ENCODE measurements at regions not wholly inside any gene's neighbourhood (a gene's known extent, or its start where the extent isn't known, plus 50 kb on each side); places are given as distances from the start of the nearest gene placed in this dataset.

DNA sequence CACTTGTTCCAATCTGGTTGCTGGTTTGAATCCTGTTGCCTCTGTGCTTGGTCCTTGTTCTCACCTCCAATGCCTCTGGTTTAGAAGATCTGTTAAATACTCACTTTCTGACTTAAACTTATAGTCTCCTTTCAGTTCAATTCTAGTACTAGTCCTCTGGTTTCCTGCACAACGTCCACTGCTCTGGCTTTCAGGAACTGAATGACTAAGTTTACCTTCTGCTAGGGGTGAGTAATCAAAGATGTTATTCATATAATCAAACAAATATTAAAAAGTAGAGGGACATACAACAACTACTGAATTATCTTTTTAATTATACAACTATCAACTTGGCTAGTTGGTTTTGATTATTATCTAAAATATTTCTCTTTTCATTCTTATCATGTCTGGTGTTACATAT is 496.4 kb upstream of the TOM1L1 start:
- TF ChIP-seq JUND (IDR thresholded peaks at IDR 0.05) = no peak
- TF ChIP-seq CTCF (IDR thresholded peaks at IDR 0.05; ENCODE audit: low read depth, low read length, missing input control) = no peak
- TF ChIP-seq RXRA (IDR thresholded peaks at IDR 0.05) = no peak
- no peak overlapping the region for H3K27ac ChIP-seq (ENCODE audit: low read depth in 1 of 2, low read length in 2 of 2)
- no peaks in the 10 kb centered on the region for H3K4me1 ChIP-seq (ENCODE audit: control insufficient read depth in 4 of 4, insufficient read depth in 4 of 4, low read length in 3 of 4)
- no peak overlapping the region for H3K9ac ChIP-seq (ENCODE audit: low read depth in 1 of 2, low read length in 2 of 2)
- no peak overlapping the region for H3K4me3 ChIP-seq (ENCODE audit: low read depth in 1 of 3, low read length in 3 of 3)
- H3K27me3 ChIP-seq (ENCODE audit: control insufficient read depth in 4 of 4, insufficient read depth in 4 of 4, low read length in 3 of 4) = no peaks in the 10 kb centered on the region
- no peaks in the 10 kb centered on the region for H3K36me3 ChIP-seq (ENCODE audit: control insufficient read depth in 4 of 4, insufficient read depth in 3 of 4, low read depth in 1 of 4, low read length in 3 of 4)
- 45% methylated on average over 1 of the region's 1 CpG for WGBS
- DNase-seq (ENCODE audit: low spot score) = no peak
- H3K9me3 ChIP-seq (ENCODE audit: control insufficient read depth in 4 of 4, low read length in 3 of 4) = no peaks in the 10 kb centered on the region

DNA sequence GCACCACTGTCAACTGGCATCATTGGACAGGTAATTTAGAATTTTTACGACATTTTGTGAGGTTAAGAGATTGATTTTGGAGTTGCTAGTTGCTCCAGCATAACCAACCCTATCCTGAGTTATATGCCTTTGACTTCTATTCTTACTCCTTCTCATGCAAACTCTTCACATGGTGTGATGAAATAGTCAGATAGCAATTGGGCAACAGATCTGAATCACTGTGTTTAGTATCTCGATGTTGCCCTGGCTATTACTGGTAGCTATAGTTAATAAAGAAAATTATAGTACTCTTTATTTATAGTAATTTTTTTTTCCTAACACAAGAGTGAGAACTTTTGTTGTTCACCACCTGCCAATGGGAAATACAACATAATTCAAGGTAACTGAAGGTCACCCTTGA is 494.8 kb upstream of the TOM1L1 start:
- Histone ChIP-seq H3K27me3 (ENCODE audit: control insufficient read depth in 4 of 4, insufficient read depth in 4 of 4, low read length in 3 of 4) (no peaks in the 10 kb centered on the region), H3K4me1 (ENCODE audit: control insufficient read depth in 4 of 4, insufficient read depth in 4 of 4, low read length in 3 of 4) (no peaks in the 10 kb centered on the region), H3K9me3 (ENCODE audit: control insufficient read depth in 4 of 4, low read length in 3 of 4) (no peaks in the 10 kb centered on the region), H3K4me3 (ENCODE audit: low read depth in 1 of 3, low read length in 3 of 3) (no peak overlapping the region), H3K27ac (ENCODE audit: low read depth in 1 of 2, low read length in 2 of 2) (no peak overlapping the region), H3K9ac (ENCODE audit: low read depth in 1 of 2, low read length in 2 of 2) (no peak overlapping the region), H3K36me3 (ENCODE audit: control insufficient read depth in 4 of 4, insufficient read depth in 3 of 4, low read depth in 1 of 4, low read length in 3 of 4) (no peaks in the 10 kb centered on the region)
- DNase-seq (ENCODE audit: low spot score) = no peak
- WGBS = 67% methylated on average over 2 of the region's 2 CpGs
- TF ChIP-seq NR2F2 (IDR thresholded peaks at IDR 0.05) (no peak), MAX (IDR thresholded peaks at IDR 0.05) (no peak), FOXA1 (IDR thresholded peaks at IDR 0.05) (no peak), YY1 (IDR thresholded peaks at IDR 0.05) (no peak), CTCF (IDR thresholded peaks at IDR 0.05; ENCODE audit: low read depth, low read length, missing input control) (no peak)

DNA sequence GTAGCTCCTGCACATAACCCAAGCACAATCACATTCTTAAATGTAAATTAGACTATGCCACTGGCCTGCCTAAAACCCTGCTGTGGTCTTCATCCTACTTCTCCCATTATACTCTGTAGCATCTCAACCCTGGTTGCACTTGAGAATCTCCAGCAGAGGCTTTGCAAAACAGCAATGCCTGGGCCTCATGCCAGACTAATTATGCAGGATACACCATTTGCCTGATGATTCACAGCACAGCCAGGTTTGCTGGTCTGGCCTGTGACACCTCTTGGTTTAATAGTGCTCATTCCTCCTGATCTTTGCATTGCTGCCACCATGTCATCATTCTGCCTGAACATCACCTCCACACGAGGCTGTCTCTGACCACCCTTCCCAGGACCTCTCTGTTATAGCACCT is 491.9 kb upstream of the TOM1L1 start:
- Histone ChIP-seq H3K4me3 (ENCODE audit: low read depth in 1 of 3, low read length in 3 of 3) (no peak overlapping the region), H3K9me3 (ENCODE audit: control insufficient read depth in 4 of 4, low read length in 3 of 4) (no peaks in the 10 kb centered on the region), H3K27me3 (ENCODE audit: control insufficient read depth in 4 of 4, insufficient read depth in 4 of 4, low read length in 3 of 4) (no peaks in the 10 kb centered on the region), H3K4me1 (ENCODE audit: control insufficient read depth in 4 of 4, insufficient read depth in 4 of 4, low read length in 3 of 4) (no peaks in the 10 kb centered on the region), H3K27ac (ENCODE audit: low read depth in 1 of 2, low read length in 2 of 2) (no peak overlapping the region), H3K9ac (ENCODE audit: low read depth in 1 of 2, low read length in 2 of 2) (no peak overlapping the region), H3K36me3 (ENCODE audit: control insufficient read depth in 4 of 4, insufficient read depth in 3 of 4, low read depth in 1 of 4, low read length in 3 of 4) (no peaks in the 10 kb centered on the region)
- DNase-seq (ENCODE audit: low spot score) = no peak
- no peak for TF ChIP-seq ZBTB33 (IDR thresholded peaks at IDR 0.05)
- TF ChIP-seq CTCF (IDR thresholded peaks at IDR 0.05; ENCODE audit: low read depth, low read length, missing input control) = no peak
- TF ChIP-seq FOXA1 (IDR thresholded peaks at IDR 0.05) = no peak
- TF ChIP-seq SP1 (IDR thresholded peaks at IDR 0.05) = no peak
- TF ChIP-seq EGR1 (IDR thresholded peaks at IDR 0.05; ENCODE audit: low read depth in 2 of 2) = no peak
- TF ChIP-seq FOXA2 (IDR thresholded peaks at IDR 0.05) = no peak
- TF ChIP-seq YY1 (IDR thresholded peaks at IDR 0.05) = no peak
- TF ChIP-seq JUND (IDR thresholded peaks at IDR 0.05) = no peak
- no peak for TF ChIP-seq NR2F2 (IDR thresholded peaks at IDR 0.05)
- no peak for TF ChIP-seq RXRA (IDR thresholded peaks at IDR 0.05)
- no peak for TF ChIP-seq TAF1 (conservative IDR thresholded peaks at IDR 0.05)
- no peak for TF ChIP-seq GABPA (IDR thresholded peaks at IDR 0.05 in 1 of 2, conservative IDR thresholded peaks at IDR 0.05 in 1 of 2)
- 40% methylated on average over 1 of the region's 1 CpG for WGBS

Data from liver (tissue), 8 donors.